Activated CD4-positive, alpha-beta T cell treated with anti-CD3 and anti-CD28 coated beads, Interleukin-2, Interleukin-6, amounts not matched to agents 100 ng/mL and 50 ng/mL, durations not matched to agents 16 hours and 8 hours (primary cell): ENCODE measurements at regions not wholly inside any gene's neighbourhood (a gene's known extent, or its start where the extent isn't known, plus 50 kb on each side); places are given as distances from the start of the nearest gene placed in this dataset.
"Not testable (repeated sequence)": the region's sequence is repeated elsewhere in the genome, so short reads cannot be mapped to it uniquely, and the experiment has no call there.

Source experiments
- DNase-seq: peaks from one replicate; pipeline ENCODE4 v3.0.0-alpha.2; 2020

- no peak for DNase-seq
Observed at GRCh38 chrX:13955975-13956374, 73.7 kb downstream of the GEMIN8 start.

GRCh38 chrX:13955095-13955647 is 74.5 kb downstream of the GEMIN8 start:
- no peak for DNase-seq

- DNase-seq = no peak
Observed at GRCh38 chrX:13952581-13952980, 77.1 kb downstream of the GEMIN8 start.

- not testable (repeated sequence) for DNase-seq
Observed at GRCh38 chrX:13946223-13946622, 83.5 kb downstream of the GEMIN8 start.

GRCh38 chrX:13945787-13946186 is 83.9 kb downstream of the GEMIN8 start:
- DNase-seq = not testable (repeated sequence)

- no peak for DNase-seq
Observed at GRCh38 chrX:13940671-13941070, 89.0 kb downstream of the GEMIN8 start.

- no peak for DNase-seq
Observed at GRCh38 chrX:13939741-13940597, 89.7 kb downstream of the GEMIN8 start.

- no peak for DNase-seq
Observed at GRCh38 chrX:13938829-13939530, 90.7 kb downstream of the GEMIN8 start.

- no peak for DNase-seq
Observed at GRCh38 chrX:13938051-13938828, 91.5 kb downstream of the GEMIN8 start.

GRCh38 chrX:13937370-13938050 is 92.2 kb downstream of the GEMIN8 start:
- DNase-seq = no peak

- no peak for DNase-seq
Observed at GRCh38 chrX:13936521-13937225, 93.0 kb downstream of the GEMIN8 start.

GRCh38 chrX:13934731-13935130 is 95.0 kb downstream of the GEMIN8 start:
- no peak for DNase-seq

GRCh38 chrX:13933851-13934250 is 95.8 kb downstream of the GEMIN8 start:
- no peak for DNase-seq

GRCh38 chrX:13933352-13933751 is 96.3 kb downstream of the GEMIN8 start:
- no peak for DNase-seq

- no peak for DNase-seq
Observed at GRCh38 chrX:13932416-13932815, 97.3 kb downstream of the GEMIN8 start.

- DNase-seq = no peak
Observed at GRCh38 chrX:13927175-13927574, 102.5 kb downstream of the GEMIN8 start.

GRCh38 chrX:13923845-13924244 is 105.8 kb downstream of the GEMIN8 start:
- DNase-seq = no peak

- DNase-seq = no peak
Observed at GRCh38 chrX:13923289-13923688, 106.4 kb upstream of the GPM6B start.

GRCh38 chrX:13917507-13917906 is 100.6 kb upstream of the GPM6B start:
- no peak for DNase-seq

- DNase-seq = no peak
Observed at GRCh38 chrX:13911586-13911985, 94.7 kb upstream of the GPM6B start.

- DNase-seq = no peak
Observed at GRCh38 chrX:13906093-13906492, 89.2 kb upstream of the GPM6B start.

- no peak for DNase-seq
Observed at GRCh38 chrX:13903405-13903804, 86.5 kb upstream of the GPM6B start.
